OCI-LY1 (cell line): ENCODE measurements at regions not wholly inside any gene's neighbourhood (a gene's known extent, or its start where the extent isn't known, plus 50 kb on each side); places are given as distances from the start of the nearest gene placed in this dataset.

ENCODE experiments used
- EZH2 ChIP-seq: fragments of 200-600 bp; sonication (generic), shearing (Covaris generic); IDR thresholded peaks from 2 replicates; pipeline ENCODE4 v1.8.0; 2017; ENCODE audit warnings: borderline replicate concordance, mixed run types, mild to moderate bottlenecking, antibody characterized with exemption, low read length, moderate library complexity, mixed read lengths
- TF ChIP-seq, protein P1 (sequence below): fragments of 200-600 bp; sonication (generic), shearing (Covaris generic); IDR thresholded peaks from 2 replicates; pipeline ENCODE4 v1.5.1; 2017; ENCODE audit warnings: mild to moderate bottlenecking, antibody characterized with exemption, low read length, moderate library complexity, mixed read lengths

DNA sequence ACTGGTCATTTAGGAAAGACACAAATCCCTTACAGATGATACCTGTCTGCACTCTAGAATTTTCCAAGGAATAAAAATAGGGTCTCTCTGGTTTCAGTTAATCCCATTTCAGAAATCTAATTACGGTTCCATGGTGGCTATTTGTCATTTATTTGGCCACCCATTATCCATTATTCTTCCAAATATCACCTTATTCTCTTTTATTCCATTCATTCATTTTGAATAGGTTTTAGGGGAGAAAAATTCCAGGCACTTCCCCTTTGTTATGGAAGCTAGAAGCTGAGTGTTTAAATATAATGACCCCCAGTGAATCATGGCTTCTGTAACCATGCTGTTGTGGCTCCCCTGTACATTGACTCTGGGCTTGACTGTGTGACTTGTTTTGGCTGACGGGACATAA, 420.8 kb upstream of the DPH6 start:
- TF ChIP-seq, protein P1, sequence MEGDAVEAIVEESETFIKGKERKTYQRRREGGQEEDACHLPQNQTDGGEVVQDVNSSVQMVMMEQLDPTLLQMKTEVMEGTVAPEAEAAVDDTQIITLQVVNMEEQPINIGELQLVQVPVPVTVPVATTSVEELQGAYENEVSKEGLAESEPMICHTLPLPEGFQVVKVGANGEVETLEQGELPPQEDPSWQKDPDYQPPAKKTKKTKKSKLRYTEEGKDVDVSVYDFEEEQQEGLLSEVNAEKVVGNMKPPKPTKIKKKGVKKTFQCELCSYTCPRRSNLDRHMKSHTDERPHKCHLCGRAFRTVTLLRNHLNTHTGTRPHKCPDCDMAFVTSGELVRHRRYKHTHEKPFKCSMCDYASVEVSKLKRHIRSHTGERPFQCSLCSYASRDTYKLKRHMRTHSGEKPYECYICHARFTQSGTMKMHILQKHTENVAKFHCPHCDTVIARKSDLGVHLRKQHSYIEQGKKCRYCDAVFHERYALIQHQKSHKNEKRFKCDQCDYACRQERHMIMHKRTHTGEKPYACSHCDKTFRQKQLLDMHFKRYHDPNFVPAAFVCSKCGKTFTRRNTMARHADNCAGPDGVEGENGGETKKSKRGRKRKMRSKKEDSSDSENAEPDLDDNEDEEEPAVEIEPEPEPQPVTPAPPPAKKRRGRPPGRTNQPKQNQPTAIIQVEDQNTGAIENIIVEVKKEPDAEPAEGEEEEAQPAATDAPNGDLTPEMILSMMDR: no peak
- no peak for TF ChIP-seq EZH2
